ENCODE measurements at regions not wholly inside any gene's neighbourhood (a gene's known extent, or its start where the extent isn't known, plus 50 kb on each side); places are given as distances from the start of the nearest gene placed in this dataset.

DNA sequence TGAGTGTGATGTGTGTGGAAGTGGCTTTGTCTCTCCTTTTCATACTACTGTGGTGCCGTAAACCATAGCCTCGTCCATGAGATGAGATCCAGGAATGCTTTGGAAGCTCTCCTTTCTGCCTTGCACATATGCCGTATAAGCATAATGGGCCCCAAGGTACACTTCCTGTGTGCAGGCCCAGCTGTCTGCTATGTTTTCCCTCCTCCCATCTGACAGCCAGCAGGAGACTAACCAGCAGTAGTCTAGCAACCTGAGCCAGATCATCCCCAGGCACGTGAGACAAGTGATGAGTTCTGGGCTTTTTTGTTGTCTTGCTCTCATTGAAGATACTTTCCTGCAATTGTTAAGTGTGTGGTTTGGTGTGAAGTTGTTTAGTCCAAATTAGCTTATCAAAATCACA is 555.5 kb upstream of the LRRTM4 start:
- ChIA-PET POLR2A (no interaction called here), CTCF (no interaction called here)
- no peaks in the 10 kb centered on the region for H3K27me3 Mint-ChIP-seq (ENCODE audit: insufficient read depth, unreplicated experiment)
- no peaks in the 10 kb centered on the region for H3K4me1 ChIP-seq
- intact Hi-C loops (cut with micrococcal nuclease; ENCODE audit: unreplicated experiment): no loop called here
- no peaks in the 10 kb centered on the region for H3K9me3 ChIP-seq
- BruUV-seq (replicated peaks): no TSS peak
- TF ChIP-seq, protein P1, sequence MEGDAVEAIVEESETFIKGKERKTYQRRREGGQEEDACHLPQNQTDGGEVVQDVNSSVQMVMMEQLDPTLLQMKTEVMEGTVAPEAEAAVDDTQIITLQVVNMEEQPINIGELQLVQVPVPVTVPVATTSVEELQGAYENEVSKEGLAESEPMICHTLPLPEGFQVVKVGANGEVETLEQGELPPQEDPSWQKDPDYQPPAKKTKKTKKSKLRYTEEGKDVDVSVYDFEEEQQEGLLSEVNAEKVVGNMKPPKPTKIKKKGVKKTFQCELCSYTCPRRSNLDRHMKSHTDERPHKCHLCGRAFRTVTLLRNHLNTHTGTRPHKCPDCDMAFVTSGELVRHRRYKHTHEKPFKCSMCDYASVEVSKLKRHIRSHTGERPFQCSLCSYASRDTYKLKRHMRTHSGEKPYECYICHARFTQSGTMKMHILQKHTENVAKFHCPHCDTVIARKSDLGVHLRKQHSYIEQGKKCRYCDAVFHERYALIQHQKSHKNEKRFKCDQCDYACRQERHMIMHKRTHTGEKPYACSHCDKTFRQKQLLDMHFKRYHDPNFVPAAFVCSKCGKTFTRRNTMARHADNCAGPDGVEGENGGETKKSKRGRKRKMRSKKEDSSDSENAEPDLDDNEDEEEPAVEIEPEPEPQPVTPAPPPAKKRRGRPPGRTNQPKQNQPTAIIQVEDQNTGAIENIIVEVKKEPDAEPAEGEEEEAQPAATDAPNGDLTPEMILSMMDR (IDR thresholded peaks at IDR 0.05; ENCODE audit: insufficient read depth in 1 of 2, low read depth in 1 of 2, low read length in 1 of 2, severe bottlenecking in 1 of 2, unreplicated experiment in 1 of 2): no peak
- H3K4me3 Mint-ChIP-seq (ENCODE audit: unreplicated experiment): no peak overlapping the region
- H3K4me3 ChIP-seq (ENCODE audit: low read depth, low read length): no peak overlapping the region
- H3K27me3 ChIP-seq (replicated peaks; ENCODE audit: control insufficient read depth, insufficient read depth, low read length): no peaks in the 10 kb centered on the region
- H3K27ac Mint-ChIP-seq (ENCODE audit: unreplicated experiment): no peak overlapping the region
- no peaks in the 10 kb centered on the region for H3K36me3 Mint-ChIP-seq (ENCODE audit: insufficient read depth, unreplicated experiment)
- no peaks in the 10 kb centered on the region for H3K9me3 Mint-ChIP-seq (ENCODE audit: unreplicated experiment)
- no peaks in the 10 kb centered on the region for H3K4me1 Mint-ChIP-seq (ENCODE audit: low read depth, unreplicated experiment)
- H3K36me3 ChIP-seq (ENCODE audit: control insufficient read depth, insufficient read depth, low read length): no peaks in the 10 kb centered on the region
- DNase-seq: no peak

DNA sequence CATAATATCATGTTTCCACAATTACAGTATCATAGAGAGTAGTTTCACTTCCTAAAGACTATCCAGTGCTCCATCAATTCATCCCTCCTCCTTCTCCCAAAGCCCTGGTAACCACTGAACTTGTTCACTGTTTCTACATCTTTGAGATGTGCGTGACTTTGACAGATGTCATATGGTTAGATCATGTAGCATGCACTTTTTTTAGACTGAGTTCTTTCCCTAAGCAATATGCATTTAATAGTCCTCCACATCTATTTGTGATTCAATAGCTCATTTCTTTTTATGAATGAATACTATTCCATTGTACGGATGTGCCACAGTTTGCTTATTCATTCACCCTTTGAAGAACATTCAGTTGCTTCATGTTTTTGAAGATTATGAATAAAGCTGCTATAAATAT is 560.4 kb upstream of the LRRTM4 start:
- no peaks in the 10 kb centered on the region for H3K9me3 Mint-ChIP-seq (ENCODE audit: unreplicated experiment)
- ChIA-PET POLR2A (no interaction called here), CTCF (no interaction called here)
- Histone ChIP-seq H3K4me1 (no peaks in the 10 kb centered on the region), H3K36me3 (ENCODE audit: control insufficient read depth, insufficient read depth, low read length) (no peaks in the 10 kb centered on the region), H3K9me3 (no peaks in the 10 kb centered on the region), H3K27me3 (replicated peaks; ENCODE audit: control insufficient read depth, insufficient read depth, low read length) (no peaks in the 10 kb centered on the region), H3K4me3 (ENCODE audit: low read depth, low read length) (no peak overlapping the region)
- no peaks in the 10 kb centered on the region for H3K4me1 Mint-ChIP-seq (ENCODE audit: low read depth, unreplicated experiment)
- H3K27me3 Mint-ChIP-seq (ENCODE audit: insufficient read depth, unreplicated experiment): no peaks in the 10 kb centered on the region
- DNase-seq: no peak
- no peaks in the 10 kb centered on the region for H3K36me3 Mint-ChIP-seq (ENCODE audit: insufficient read depth, unreplicated experiment)
- BruUV-seq (replicated peaks): no TSS peak
- H3K4me3 Mint-ChIP-seq (ENCODE audit: unreplicated experiment): no peak overlapping the region
- intact Hi-C loops (cut with micrococcal nuclease; ENCODE audit: unreplicated experiment): no loop called here
- no peak overlapping the region for H3K27ac Mint-ChIP-seq (ENCODE audit: unreplicated experiment)
- TF ChIP-seq, protein P1 (IDR thresholded peaks at IDR 0.05; ENCODE audit: insufficient read depth in 1 of 2, low read depth in 1 of 2, low read length in 1 of 2, severe bottlenecking in 1 of 2, unreplicated experiment in 1 of 2): no peak

DNA sequence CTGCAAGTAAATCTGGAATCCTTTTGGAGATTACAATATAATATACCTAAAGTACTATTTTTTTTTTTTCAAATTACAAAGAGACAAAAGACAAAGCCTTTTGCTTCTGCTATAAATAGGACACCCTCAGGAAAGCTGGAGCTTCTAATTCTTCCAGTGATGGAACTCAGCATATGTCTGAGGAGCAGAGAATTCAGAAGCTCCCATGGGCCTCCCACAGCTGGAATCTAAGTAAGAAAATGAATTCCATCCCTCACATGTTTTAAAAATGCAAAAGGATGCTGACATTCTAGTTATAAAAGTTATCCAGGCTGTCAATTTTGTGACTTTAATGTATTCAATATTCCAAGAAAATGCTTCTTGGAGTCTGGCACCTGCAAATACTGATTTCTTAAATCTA is 571.3 kb upstream of the LRRTM4 start:
- TF ChIP-seq, protein P1 (IDR thresholded peaks at IDR 0.05; ENCODE audit: insufficient read depth in 1 of 2, low read depth in 1 of 2, low read length in 1 of 2, severe bottlenecking in 1 of 2, unreplicated experiment in 1 of 2): no peak
- Histone ChIP-seq H3K36me3 (ENCODE audit: control insufficient read depth, insufficient read depth, low read length) (no peaks in the 10 kb centered on the region), H3K4me1 (no peaks in the 10 kb centered on the region), H3K27me3 (replicated peaks; ENCODE audit: control insufficient read depth, insufficient read depth, low read length) (no peaks in the 10 kb centered on the region), H3K4me3 (ENCODE audit: low read depth, low read length) (no peak overlapping the region), H3K9me3 (no peaks in the 10 kb centered on the region)
- Mint-ChIP-seq H3K4me3 (ENCODE audit: unreplicated experiment) (no peak overlapping the region), H3K27ac (ENCODE audit: unreplicated experiment) (no peak overlapping the region), H3K36me3 (ENCODE audit: insufficient read depth, unreplicated experiment) (no peaks in the 10 kb centered on the region), H3K27me3 (ENCODE audit: insufficient read depth, unreplicated experiment) (no peaks in the 10 kb centered on the region), H3K9me3 (ENCODE audit: unreplicated experiment) (no peaks in the 10 kb centered on the region), H3K4me1 (ENCODE audit: low read depth, unreplicated experiment) (no peaks in the 10 kb centered on the region)
- no TSS peak for BruUV-seq (replicated peaks)
- no peak for DNase-seq
- intact Hi-C loops (cut with micrococcal nuclease; ENCODE audit: unreplicated experiment): no loop called here
- CTCF ChIA-PET: no interaction called here
- POLR2A ChIA-PET: no interaction called here
